ENCODE measurements at regions not wholly inside any gene's neighbourhood (a gene's known extent, or its start where the extent isn't known, plus 50 kb on each side); places are given as distances from the start of the nearest gene placed in this dataset.

GRCh38 chr12:126362964-126363363 lies 1297.7 kb downstream of the AACS start:
- TF ChIP-seq, protein P1, sequence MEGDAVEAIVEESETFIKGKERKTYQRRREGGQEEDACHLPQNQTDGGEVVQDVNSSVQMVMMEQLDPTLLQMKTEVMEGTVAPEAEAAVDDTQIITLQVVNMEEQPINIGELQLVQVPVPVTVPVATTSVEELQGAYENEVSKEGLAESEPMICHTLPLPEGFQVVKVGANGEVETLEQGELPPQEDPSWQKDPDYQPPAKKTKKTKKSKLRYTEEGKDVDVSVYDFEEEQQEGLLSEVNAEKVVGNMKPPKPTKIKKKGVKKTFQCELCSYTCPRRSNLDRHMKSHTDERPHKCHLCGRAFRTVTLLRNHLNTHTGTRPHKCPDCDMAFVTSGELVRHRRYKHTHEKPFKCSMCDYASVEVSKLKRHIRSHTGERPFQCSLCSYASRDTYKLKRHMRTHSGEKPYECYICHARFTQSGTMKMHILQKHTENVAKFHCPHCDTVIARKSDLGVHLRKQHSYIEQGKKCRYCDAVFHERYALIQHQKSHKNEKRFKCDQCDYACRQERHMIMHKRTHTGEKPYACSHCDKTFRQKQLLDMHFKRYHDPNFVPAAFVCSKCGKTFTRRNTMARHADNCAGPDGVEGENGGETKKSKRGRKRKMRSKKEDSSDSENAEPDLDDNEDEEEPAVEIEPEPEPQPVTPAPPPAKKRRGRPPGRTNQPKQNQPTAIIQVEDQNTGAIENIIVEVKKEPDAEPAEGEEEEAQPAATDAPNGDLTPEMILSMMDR (conservative IDR thresholded peaks at IDR 0.05 in 1 of 2, IDR thresholded peaks at IDR 0.05 in 1 of 2; ENCODE audit: extremely low read depth in 1 of 2, insufficient read depth in 1 of 2, low read depth in 1 of 2, low read length in 2 of 2): no peak
- no peak for TF ChIP-seq EZH2 (IDR thresholded peaks at IDR 0.05; ENCODE audit: borderline replicate concordance, low read length)

Measured in mammary epithelial cell (primary cell).